HEK293 (cell line): ENCODE measurements at regions not wholly inside any gene's neighbourhood (a gene's known extent, or its start where the extent isn't known, plus 50 kb on each side); places are given as distances from the start of the nearest gene placed in this dataset.

ENCODE experiments used
- CTCF ChIA-PET: fragments of 350-600 bp; formaldehyde crosslinking; extraction: SDS; loops from one replicate; lab custom pipeline; 2021; ENCODE audit warnings: antibody characterized with exemption; lab: Yijun Ruan, JAX
- POLR2A ChIA-PET: fragments of 300-600 bp; formaldehyde crosslinking; extraction: SDS; loops from one replicate; lab custom pipeline; 2020; ENCODE audit warnings: antibody characterized with exemption, inconsistent platforms; lab: Yijun Ruan, JAX
- H3K27ac ChIP-seq: fragments of 200-500 bp; sonication (Bioruptor generic); 2 replicates; pipeline ENCODE4 v1.5.1; 2014; ENCODE audit warnings: low read depth, low read length, control low read depth, inconsistent platforms; ENCODE audit errors: extremely low read depth
- H3K36me3 ChIP-seq, 2 experiments: fragments of 200-500 bp in 1 of 2; sonication (Bioruptor generic) in 1 of 2; 1 replicate in 1 of 2; 2 replicates in 1 of 2; pipeline ENCODE4 v1.5.1; 2014 to 2017; ENCODE audit warnings: inconsistent platforms in 2 of 2, low read length in 2 of 2; ENCODE audit not compliant: control insufficient read depth in 2 of 2, insufficient read depth in 1 of 2
- H3K4me1 ChIP-seq: fragments of 200-500 bp; sonication (Bioruptor generic); 2 replicates; pipeline ENCODE4 v1.5.1; 2014; ENCODE audit warnings: mild to moderate bottlenecking, low read length, inconsistent platforms; ENCODE audit not compliant: control insufficient read depth, insufficient read depth
- H3K4me3 ChIP-seq: 2 replicates; pipeline ENCODE4 v1.5.1; 2011; ENCODE audit warnings: low read depth, mild to moderate bottlenecking, control low read depth, low read length, moderate library complexity
- H3K9me3 ChIP-seq: fragments of 200-500 bp; sonication (Bioruptor generic); 2 replicates; pipeline ENCODE4 v1.5.1; 2014; ENCODE audit warnings: low read depth, low read length, inconsistent platforms; ENCODE audit not compliant: control insufficient read depth, insufficient read depth
- EGR2 ChIP-seq: fragments of 450-650 bp; formaldehyde crosslinking; IDR thresholded peaks from 2 replicates; pipeline ENCODE4 v1.5.1; 2016; ENCODE audit warnings: low read depth, missing biosample characterization, missing genetic modification characterization
- HOXA7 ChIP-seq: sonication (generic); formaldehyde crosslinking; IDR thresholded peaks from 2 replicates; pipeline ENCODE4 v1.8.1; 2022; ENCODE audit warnings: missing genetic modification reagents, borderline replicate concordance
- HOXD13 ChIP-seq: sonication (generic); formaldehyde crosslinking; IDR thresholded peaks from 2 replicates; pipeline ENCODE4 v1.8.0; 2022; ENCODE audit warnings: missing genetic modification reagents, borderline replicate concordance
- KLF10 ChIP-seq: fragments of 450-650 bp; IDR thresholded peaks from 2 replicates; pipeline ENCODE4 v1.5.1; 2018; ENCODE audit warnings: missing biosample characterization, mild to moderate bottlenecking, missing genetic modification characterization
- SP7 ChIP-seq: fragments of 450-650 bp; formaldehyde crosslinking; IDR thresholded peaks from 2 replicates; pipeline ENCODE4 v1.5.1; 2016; ENCODE audit warnings: missing biosample characterization, missing genetic modification characterization
- ZNF133 ChIP-seq: fragments of 450-650 bp; formaldehyde crosslinking; IDR thresholded peaks from 2 replicates; pipeline ENCODE4 v1.5.1; 2016; ENCODE audit warnings: missing biosample characterization, missing genetic modification characterization
- ZNF138 ChIP-seq: fragments of 450-650 bp; formaldehyde crosslinking; IDR thresholded peaks from 2 replicates; pipeline ENCODE4 v1.5.1; 2016; ENCODE audit warnings: missing biosample characterization, missing genetic modification characterization, borderline replicate concordance
- ZNF335 ChIP-seq: fragments of 450-650 bp; formaldehyde crosslinking; conservative IDR thresholded peaks from 2 replicates; pipeline ENCODE4 v1.5.1; 2016; ENCODE audit warnings: missing biosample characterization, missing genetic modification characterization
- ZNF366 ChIP-seq: fragments of 450-650 bp; formaldehyde crosslinking; conservative IDR thresholded peaks from 2 replicates; pipeline ENCODE4 v1.5.1; 2016; ENCODE audit warnings: missing biosample characterization, missing genetic modification characterization
- ZNF544 ChIP-seq: fragments of 450-650 bp; formaldehyde crosslinking; IDR thresholded peaks from 2 replicates; pipeline ENCODE4 v1.5.0; 2017; ENCODE audit warnings: missing biosample characterization, missing genetic modification characterization
- ZNF571 ChIP-seq: fragments of 450-650 bp; formaldehyde crosslinking; IDR thresholded peaks from 2 replicates; pipeline ENCODE4 v1.5.0; 2017; ENCODE audit warnings: missing biosample characterization, missing genetic modification characterization
- ZNF610 ChIP-seq: fragments of 450-650 bp; formaldehyde crosslinking; IDR thresholded peaks from 2 replicates; pipeline ENCODE4 v1.5.1; 2016; ENCODE audit warnings: missing biosample characterization, missing genetic modification characterization, borderline replicate concordance
- ZNF658 ChIP-seq: fragments of 450-650 bp; formaldehyde crosslinking; IDR thresholded peaks from 2 replicates; pipeline ENCODE4; 2016; ENCODE audit warnings: missing biosample characterization, missing genetic modification characterization
- ZNF76 ChIP-seq: fragments of 450-650 bp; formaldehyde crosslinking; IDR thresholded peaks from 2 replicates; pipeline ENCODE4; 2016; ENCODE audit warnings: low read depth, missing biosample characterization, missing genetic modification characterization, borderline replicate concordance
- TF ChIP-seq, protein P1 (sequence below): fragments of 450-650 bp; formaldehyde crosslinking; IDR thresholded peaks from 2 replicates; pipeline ENCODE4 v1.5.1; 2016; ENCODE audit warnings: missing biosample characterization, missing genetic modification characterization, borderline replicate concordance
- TF ChIP-seq, protein P2 (sequence below): fragments of 450-650 bp; formaldehyde crosslinking; IDR thresholded peaks from 2 replicates; pipeline ENCODE4 v1.5.1; 2017; ENCODE audit warnings: missing biosample characterization, missing genetic modification characterization
- TF ChIP-seq, protein P3 (sequence below): sonication (generic); formaldehyde crosslinking; IDR thresholded peaks from 2 replicates; pipeline ENCODE4 v1.8.1; 2022; ENCODE audit warnings: mild to moderate bottlenecking, moderate library complexity, missing genetic modification reagents
- TF ChIP-seq, protein P4 (sequence below): fragments of 450-650 bp; formaldehyde crosslinking; IDR thresholded peaks from 2 replicates; pipeline ENCODE4 v1.5.1; 2017; ENCODE audit warnings: missing biosample characterization, missing genetic modification characterization
- TF ChIP-seq, protein P5 (sequence below): fragments of 450-650 bp; formaldehyde crosslinking; IDR thresholded peaks from 2 replicates; pipeline ENCODE4 v1.5.1; 2016; ENCODE audit warnings: missing biosample characterization, missing genetic modification characterization
- TF ChIP-seq, protein P6 (sequence below): fragments of 450-650 bp; formaldehyde crosslinking; IDR thresholded peaks from 2 replicates; pipeline ENCODE4 v1.5.1; 2016; ENCODE audit warnings: missing biosample characterization, missing genetic modification characterization
- TF ChIP-seq, protein P7 (sequence below): fragments of 450-650 bp; formaldehyde crosslinking; IDR thresholded peaks from 2 replicates; pipeline ENCODE4 v1.5.1; 2016; ENCODE audit warnings: missing biosample characterization, missing genetic modification characterization

DNA sequence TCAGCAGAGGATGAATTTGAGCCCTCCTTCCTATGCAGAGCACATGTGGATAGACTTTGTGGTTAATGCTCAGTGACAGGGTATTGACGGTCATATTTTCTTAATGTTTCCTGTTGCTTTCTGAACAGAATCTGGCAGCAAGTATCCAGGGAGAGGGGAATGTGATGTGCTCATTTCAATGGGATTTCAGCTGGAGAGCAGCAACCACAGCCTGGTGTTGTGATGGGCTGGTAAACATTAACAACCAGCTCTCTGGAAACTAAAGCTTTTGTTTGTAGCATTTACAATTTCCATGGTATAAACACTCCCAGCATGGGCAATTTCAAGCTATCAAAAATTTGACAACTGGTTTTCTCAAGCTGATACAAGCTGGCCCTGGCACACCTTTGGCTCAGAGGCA lies 215.9 kb downstream of the SH2D4B start (continued):
- TF ChIP-seq, protein P1, sequence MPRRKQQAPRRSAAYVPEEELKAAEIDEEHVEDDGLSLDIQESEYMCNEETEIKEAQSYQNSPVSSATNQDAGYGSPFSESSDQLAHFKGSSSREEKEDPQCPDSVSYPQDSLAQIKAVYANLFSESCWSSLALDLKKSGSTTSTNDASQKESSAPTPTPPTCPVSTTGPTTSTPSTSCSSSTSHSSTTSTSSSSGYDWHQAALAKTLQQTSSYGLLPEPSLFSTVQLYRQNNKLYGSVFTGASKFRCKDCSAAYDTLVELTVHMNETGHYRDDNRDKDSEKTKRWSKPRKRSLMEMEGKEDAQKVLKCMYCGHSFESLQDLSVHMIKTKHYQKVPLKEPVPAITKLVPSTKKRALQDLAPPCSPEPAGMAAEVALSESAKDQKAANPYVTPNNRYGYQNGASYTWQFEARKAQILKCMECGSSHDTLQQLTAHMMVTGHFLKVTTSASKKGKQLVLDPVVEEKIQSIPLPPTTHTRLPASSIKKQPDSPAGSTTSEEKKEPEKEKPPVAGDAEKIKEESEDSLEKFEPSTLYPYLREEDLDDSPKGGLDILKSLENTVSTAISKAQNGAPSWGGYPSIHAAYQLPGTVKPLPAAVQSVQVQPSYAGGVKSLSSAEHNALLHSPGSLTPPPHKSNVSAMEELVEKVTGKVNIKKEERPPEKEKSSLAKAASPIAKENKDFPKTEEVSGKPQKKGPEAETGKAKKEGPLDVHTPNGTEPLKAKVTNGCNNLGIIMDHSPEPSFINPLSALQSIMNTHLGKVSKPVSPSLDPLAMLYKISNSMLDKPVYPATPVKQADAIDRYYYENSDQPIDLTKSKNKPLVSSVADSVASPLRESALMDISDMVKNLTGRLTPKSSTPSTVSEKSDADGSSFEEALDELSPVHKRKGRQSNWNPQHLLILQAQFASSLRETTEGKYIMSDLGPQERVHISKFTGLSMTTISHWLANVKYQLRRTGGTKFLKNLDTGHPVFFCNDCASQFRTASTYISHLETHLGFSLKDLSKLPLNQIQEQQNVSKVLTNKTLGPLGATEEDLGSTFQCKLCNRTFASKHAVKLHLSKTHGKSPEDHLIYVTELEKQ (tag by site-specific recombination): no peak
- no peak for TF ChIP-seq ZNF544 (tag by site-specific recombination)
- TF ChIP-seq ZNF571: no peak
- no peak for TF ChIP-seq HOXD13 (CRISPR knock-in tag)
- TF ChIP-seq, protein P2, sequence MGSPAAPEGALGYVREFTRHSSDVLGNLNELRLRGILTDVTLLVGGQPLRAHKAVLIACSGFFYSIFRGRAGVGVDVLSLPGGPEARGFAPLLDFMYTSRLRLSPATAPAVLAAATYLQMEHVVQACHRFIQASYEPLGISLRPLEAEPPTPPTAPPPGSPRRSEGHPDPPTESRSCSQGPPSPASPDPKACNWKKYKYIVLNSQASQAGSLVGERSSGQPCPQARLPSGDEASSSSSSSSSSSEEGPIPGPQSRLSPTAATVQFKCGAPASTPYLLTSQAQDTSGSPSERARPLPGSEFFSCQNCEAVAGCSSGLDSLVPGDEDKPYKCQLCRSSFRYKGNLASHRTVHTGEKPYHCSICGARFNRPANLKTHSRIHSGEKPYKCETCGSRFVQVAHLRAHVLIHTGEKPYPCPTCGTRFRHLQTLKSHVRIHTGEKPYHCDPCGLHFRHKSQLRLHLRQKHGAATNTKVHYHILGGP (tag by site-specific recombination): no peak
- no peak for TF ChIP-seq ZNF133
- no peak for TF ChIP-seq HOXA7 (CRISPR knock-in tag)
- no peak for TF ChIP-seq ZNF658 (tag by site-specific recombination)
- TF ChIP-seq, all 188 proteins: peak for 0

DNA sequence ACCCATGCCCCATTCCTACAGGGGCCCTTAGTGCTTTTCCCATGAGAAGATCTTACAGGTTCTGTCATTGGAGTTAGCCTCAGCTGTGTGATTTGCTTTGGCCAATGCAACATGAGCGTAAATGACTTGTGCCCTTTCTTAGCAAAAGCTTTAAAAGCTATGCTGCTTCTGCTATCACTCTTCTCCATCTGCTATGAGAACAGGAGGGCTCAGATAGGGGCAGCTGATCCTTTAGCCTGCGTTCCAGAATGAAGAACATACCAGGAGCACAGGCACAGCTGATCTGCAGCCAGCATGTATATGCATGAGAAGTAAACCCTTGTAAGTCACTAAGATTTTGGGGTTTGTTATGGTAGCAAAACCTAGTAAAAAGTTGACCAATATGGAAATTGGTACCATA lies 218.2 kb downstream of the SH2D4B start:
- Histone ChIP-seq H3K36me3 (no peaks in the 10 kb centered on the region), H3K4me3 (no peak overlapping the region)
- CTCF ChIA-PET: no interaction called here
- no peak for TF ChIP-seq ZNF366
- TF ChIP-seq, protein P3, sequence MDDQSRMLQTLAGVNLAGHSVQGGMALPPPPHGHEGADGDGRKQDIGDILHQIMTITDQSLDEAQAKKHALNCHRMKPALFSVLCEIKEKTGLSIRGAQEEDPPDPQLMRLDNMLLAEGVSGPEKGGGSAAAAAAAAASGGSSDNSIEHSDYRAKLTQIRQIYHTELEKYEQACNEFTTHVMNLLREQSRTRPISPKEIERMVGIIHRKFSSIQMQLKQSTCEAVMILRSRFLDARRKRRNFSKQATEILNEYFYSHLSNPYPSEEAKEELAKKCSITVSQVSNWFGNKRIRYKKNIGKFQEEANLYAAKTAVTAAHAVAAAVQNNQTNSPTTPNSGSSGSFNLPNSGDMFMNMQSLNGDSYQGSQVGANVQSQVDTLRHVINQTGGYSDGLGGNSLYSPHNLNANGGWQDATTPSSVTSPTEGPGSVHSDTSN (CRISPR knock-in tag): no peak
- no peak for TF ChIP-seq ZNF335 (tag by site-specific recombination)
- TF ChIP-seq ZNF76: no peak
- TF ChIP-seq, protein P4, sequence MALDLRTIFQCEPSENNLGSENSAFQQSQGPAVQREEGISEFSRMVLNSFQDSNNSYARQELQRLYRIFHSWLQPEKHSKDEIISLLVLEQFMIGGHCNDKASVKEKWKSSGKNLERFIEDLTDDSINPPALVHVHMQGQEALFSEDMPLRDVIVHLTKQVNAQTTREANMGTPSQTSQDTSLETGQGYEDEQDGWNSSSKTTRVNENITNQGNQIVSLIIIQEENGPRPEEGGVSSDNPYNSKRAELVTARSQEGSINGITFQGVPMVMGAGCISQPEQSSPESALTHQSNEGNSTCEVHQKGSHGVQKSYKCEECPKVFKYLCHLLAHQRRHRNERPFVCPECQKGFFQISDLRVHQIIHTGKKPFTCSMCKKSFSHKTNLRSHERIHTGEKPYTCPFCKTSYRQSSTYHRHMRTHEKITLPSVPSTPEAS (tag by site-specific recombination): no peak
- no peak for TF ChIP-seq EGR2 (tag by site-specific recombination)
- TF ChIP-seq, protein P5, sequence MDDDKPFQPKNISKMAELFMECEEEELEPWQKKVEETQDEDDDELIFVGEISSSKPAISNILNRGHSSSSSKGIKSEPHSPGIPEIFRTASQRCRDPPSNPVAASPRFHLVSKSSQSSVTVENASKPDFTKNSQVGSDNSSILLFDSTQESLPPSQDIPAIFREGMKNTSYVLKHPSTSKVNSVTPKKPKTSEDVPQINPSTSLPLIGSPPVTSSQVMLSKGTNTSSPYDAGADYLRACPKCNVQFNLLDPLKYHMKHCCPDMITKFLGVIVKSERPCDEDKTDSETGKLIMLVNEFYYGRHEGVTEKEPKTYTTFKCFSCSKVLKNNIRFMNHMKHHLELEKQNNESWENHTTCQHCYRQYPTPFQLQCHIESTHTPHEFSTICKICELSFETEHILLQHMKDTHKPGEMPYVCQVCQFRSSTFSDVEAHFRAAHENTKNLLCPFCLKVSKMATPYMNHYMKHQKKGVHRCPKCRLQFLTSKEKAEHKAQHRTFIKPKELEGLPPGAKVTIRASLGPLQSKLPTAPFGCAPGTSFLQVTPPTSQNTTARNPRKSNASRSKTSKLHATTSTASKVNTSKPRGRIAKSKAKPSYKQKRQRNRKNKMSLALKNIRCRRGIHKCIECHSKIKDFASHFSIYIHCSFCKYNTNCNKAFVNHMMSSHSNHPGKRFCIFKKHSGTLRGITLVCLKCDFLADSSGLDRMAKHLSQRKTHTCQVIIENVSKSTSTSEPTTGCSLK (tag by site-specific recombination): no peak
- TF ChIP-seq, protein P6, sequence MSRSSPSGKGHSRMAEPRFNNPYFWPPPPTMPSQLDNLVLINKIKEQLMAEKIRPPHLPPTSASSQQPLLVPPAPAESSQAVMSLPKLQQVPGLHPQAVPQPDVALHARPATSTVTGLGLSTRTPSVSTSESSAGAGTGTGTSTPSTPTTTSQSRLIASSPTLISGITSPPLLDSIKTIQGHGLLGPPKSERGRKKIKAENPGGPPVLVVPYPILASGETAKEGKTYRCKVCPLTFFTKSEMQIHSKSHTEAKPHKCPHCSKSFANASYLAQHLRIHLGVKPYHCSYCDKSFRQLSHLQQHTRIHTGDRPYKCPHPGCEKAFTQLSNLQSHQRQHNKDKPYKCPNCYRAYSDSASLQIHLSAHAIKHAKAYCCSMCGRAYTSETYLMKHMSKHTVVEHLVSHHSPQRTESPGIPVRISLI (tag by site-specific recombination): no peak
- no peak for TF ChIP-seq SP7 (tag by site-specific recombination)
- no peak for TF ChIP-seq KLF10
- no peak for TF ChIP-seq HOXA7 (CRISPR knock-in tag)
- no peak for TF ChIP-seq ZNF138 (tag by site-specific recombination)
- TF ChIP-seq, protein P7, sequence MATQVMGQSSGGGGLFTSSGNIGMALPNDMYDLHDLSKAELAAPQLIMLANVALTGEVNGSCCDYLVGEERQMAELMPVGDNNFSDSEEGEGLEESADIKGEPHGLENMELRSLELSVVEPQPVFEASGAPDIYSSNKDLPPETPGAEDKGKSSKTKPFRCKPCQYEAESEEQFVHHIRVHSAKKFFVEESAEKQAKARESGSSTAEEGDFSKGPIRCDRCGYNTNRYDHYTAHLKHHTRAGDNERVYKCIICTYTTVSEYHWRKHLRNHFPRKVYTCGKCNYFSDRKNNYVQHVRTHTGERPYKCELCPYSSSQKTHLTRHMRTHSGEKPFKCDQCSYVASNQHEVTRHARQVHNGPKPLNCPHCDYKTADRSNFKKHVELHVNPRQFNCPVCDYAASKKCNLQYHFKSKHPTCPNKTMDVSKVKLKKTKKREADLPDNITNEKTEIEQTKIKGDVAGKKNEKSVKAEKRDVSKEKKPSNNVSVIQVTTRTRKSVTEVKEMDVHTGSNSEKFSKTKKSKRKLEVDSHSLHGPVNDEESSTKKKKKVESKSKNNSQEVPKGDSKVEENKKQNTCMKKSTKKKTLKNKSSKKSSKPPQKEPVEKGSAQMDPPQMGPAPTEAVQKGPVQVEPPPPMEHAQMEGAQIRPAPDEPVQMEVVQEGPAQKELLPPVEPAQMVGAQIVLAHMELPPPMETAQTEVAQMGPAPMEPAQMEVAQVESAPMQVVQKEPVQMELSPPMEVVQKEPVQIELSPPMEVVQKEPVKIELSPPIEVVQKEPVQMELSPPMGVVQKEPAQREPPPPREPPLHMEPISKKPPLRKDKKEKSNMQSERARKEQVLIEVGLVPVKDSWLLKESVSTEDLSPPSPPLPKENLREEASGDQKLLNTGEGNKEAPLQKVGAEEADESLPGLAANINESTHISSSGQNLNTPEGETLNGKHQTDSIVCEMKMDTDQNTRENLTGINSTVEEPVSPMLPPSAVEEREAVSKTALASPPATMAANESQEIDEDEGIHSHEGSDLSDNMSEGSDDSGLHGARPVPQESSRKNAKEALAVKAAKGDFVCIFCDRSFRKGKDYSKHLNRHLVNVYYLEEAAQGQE (tag by site-specific recombination): no peak
- TF ChIP-seq ZNF610 (tag by site-specific recombination): no peak

More for the DNA sequence above, 218.2 kb downstream of the SH2D4B start:
- Histone ChIP-seq H3K27ac (no peak overlapping the region), H3K9me3 (no peaks in the 10 kb centered on the region), H3K4me1 (no peaks in the 10 kb centered on the region)
- POLR2A ChIA-PET: interaction anchor here (0.6 kb wide), 1 partner anchor 198 kb away, joined by 5 read pairs; no protein-coding TSS in a partner anchor
